ENCODE measurements at regions not wholly inside any gene's neighbourhood (a gene's known extent, or its start where the extent isn't known, plus 50 kb on each side); places are given as distances from the start of the nearest gene placed in this dataset.
"Not testable (repeated sequence)": the region's sequence is repeated elsewhere in the genome, so short reads cannot be mapped to it uniquely, and the experiment has no call there.

GRCh38 chr15:96181873-96182301, 148.6 kb upstream of the NR2F2 start:
- DNase-seq, result peak; percentile 94

- DNase-seq, result no peak
Measured at GRCh38 chr15:96182736-96183513, 147.6 kb upstream of the NR2F2 start.

GRCh38 chr15:96183514-96183850, 147.0 kb upstream of the NR2F2 start:
- no peak for DNase-seq

- no peak for DNase-seq
Measured at GRCh38 chr15:96183867-96184266, 146.6 kb upstream of the NR2F2 start.

- no peak for DNase-seq
Measured at GRCh38 chr15:96184297-96184696, 146.2 kb upstream of the NR2F2 start.

GRCh38 chr15:96186105-96186504, 144.4 kb upstream of the NR2F2 start:
- no peak for DNase-seq

- peak; percentile 30 for DNase-seq
Measured at GRCh38 chr15:96187341-96188305, 142.9 kb upstream of the NR2F2 start.

GRCh38 chr15:96197721-96198120, 132.8 kb upstream of the NR2F2 start:
- DNase-seq, result no peak

- DNase-seq, result no peak
Measured at GRCh38 chr15:96199111-96199510, 131.4 kb upstream of the NR2F2 start.

- no peak for DNase-seq
Measured at GRCh38 chr15:96200357-96200967, 130.0 kb upstream of the NR2F2 start.

GRCh38 chr15:96201696-96202095, 128.8 kb upstream of the NR2F2 start:
- DNase-seq, result no peak

- DNase-seq, result not testable (repeated sequence)
Measured at GRCh38 chr15:96205588-96205987, 124.9 kb upstream of the NR2F2 start.

- DNase-seq, result no peak
Measured at GRCh38 chr15:96207377-96208006, 123.0 kb upstream of the NR2F2 start.

GRCh38 chr15:96209285-96209735, 121.2 kb upstream of the NR2F2 start:
- no peak for DNase-seq

GRCh38 chr15:96213045-96213444, 117.5 kb upstream of the NR2F2 start:
- no peak for DNase-seq

GRCh38 chr15:96213896-96214295, 116.6 kb upstream of the NR2F2 start:
- DNase-seq, result no peak

- DNase-seq, result not testable (repeated sequence)
Measured at GRCh38 chr15:96216481-96216880, 114.0 kb upstream of the NR2F2 start.

- DNase-seq, result no peak
Measured at GRCh38 chr15:96217983-96218382, 112.5 kb upstream of the NR2F2 start.

- no peak for DNase-seq
Measured at GRCh38 chr15:96218623-96219455, 111.7 kb upstream of the NR2F2 start.

GRCh38 chr15:96219681-96220080, 110.8 kb upstream of the NR2F2 start:
- no peak for DNase-seq

GRCh38 chr15:96220657-96221056, 109.8 kb upstream of the NR2F2 start:
- no peak for DNase-seq

- no peak for DNase-seq
Measured at GRCh38 chr15:96222981-96223380, 107.5 kb upstream of the NR2F2 start.

Measured in fibroblast of skin of right quadriceps (primary cell).